SK-N-SH (cell line): ENCODE measurements at regions not wholly inside any gene's neighbourhood (a gene's known extent, or its start where the extent isn't known, plus 50 kb on each side); places are given as distances from the start of the nearest gene placed in this dataset.

Experiments
- CTCF ChIP-seq: fragments of 200-600 bp; sonication (generic); IDR thresholded peaks from 2 replicates; pipeline ENCODE4 v1.6.1; 2017; ENCODE audit warnings: antibody characterized with exemption, mild to moderate bottlenecking, moderate library complexity
- JUND ChIP-seq: IDR thresholded peaks from 2 replicates; pipeline ENCODE4 v1.4.0; 2012
- MEF2A ChIP-seq: IDR thresholded peaks from 2 replicates; pipeline ENCODE4 v1.4.0; 2012; ENCODE audit warnings: low read depth, borderline replicate concordance
- REST ChIP-seq: IDR thresholded peaks from 2 replicates; pipeline ENCODE4 v1.6.1; 2012; ENCODE audit warnings: mild to moderate bottlenecking, low read depth, low read length, moderate library complexity
- YY1 ChIP-seq: IDR thresholded peaks from 2 replicates; pipeline ENCODE4 v1.4.0; 2012; ENCODE audit warnings: low read depth, mild to moderate bottlenecking

GRCh38 chr2:145023334-145023934 is 503.5 kb upstream of the ZEB2 start:
- TF ChIP-seq MEF2A (no peak), YY1 (no peak), CTCF (no peak), JUND (no peak), REST (no peak)
